A549 (cell line): ENCODE measurements at regions not wholly inside any gene's neighbourhood (a gene's known extent, or its start where the extent isn't known, plus 50 kb on each side); places are given as distances from the start of the nearest gene placed in this dataset.
"Not testable (repeated sequence)": the region's sequence is repeated elsewhere in the genome, so short reads cannot be mapped to it uniquely, and the experiment has no call there.

ENCODE experiments used
- ATAC-seq, 2 experiments: fragments of 200-7000 bp in 1 of 2; fragments of >200 bp in 1 of 2; cut with Nextera tagmentation in 1 of 2; cut with Tn5 transposase in 1 of 2; 3 replicates each; pipeline versions ENCODE4 v1.8.0 to v1.9.1; 2018 to 2020; ENCODE audit warnings: mild to moderate bottlenecking in 1 of 2, moderate library complexity in 1 of 2
- CTCF ChIA-PET: fragments of 300-600 bp; sonication (Branson Sonifier 250); formaldehyde crosslinking; extraction: SDS; loops from one replicate; lab custom pipeline; 2021; ENCODE audit warnings: antibody characterized with exemption, inconsistent platforms; lab: Yijun Ruan, JAX
- POLR2A ChIA-PET: fragments of 350-600 bp; formaldehyde crosslinking; extraction: SDS; loops from one replicate; lab custom pipeline; 2021; ENCODE audit warnings: antibody characterized with exemption, inconsistent platforms; lab: Yijun Ruan, JAX
- DNase-seq, 2 experiments: peaks; one replicate each; pipeline versions ENCODE4 v3.0.0 to v3.0.0-alpha.2; 2011 to 2016; ENCODE audit warnings: low read depth in 1 of 2, low spot score in 1 of 2
- FAIRE-seq: peaks from 2 replicates; lab custom pipeline; 2011; peaks lifted over from hg19 to GRCh38; lab: Jason Lieb, UNC
- H3K27ac ChIP-seq, 2 experiments: fragments of >200 bp; sonication (Bioruptor Twin); formaldehyde crosslinking; 3 replicates each; pipeline ENCODE4 v1.5.1; 2016 to 2017
- H3K4me1 ChIP-seq: fragments of >200 bp; sonication (Bioruptor Twin); formaldehyde crosslinking; 3 replicates; pipeline ENCODE4 v1.6.1; 2016
- H3K4me2 ChIP-seq: fragments of >200 bp; sonication (Bioruptor Twin); formaldehyde crosslinking; 3 replicates; pipeline ENCODE4 v1.6.1; 2016
- H3K4me3 ChIP-seq: fragments of >200 bp; sonication (Bioruptor Twin); formaldehyde crosslinking; 3 replicates; pipeline ENCODE4 v1.5.1; 2016
- H3K9me3 ChIP-seq: fragments of >200 bp; sonication (Bioruptor Twin); formaldehyde crosslinking; 3 replicates; pipeline ENCODE4 v1.6.1; 2016
- ATOH8 ChIP-seq: fragments of 250-450 bp; sonication (Bioruptor Pico); IDR thresholded peaks from 2 replicates; pipeline ENCODE4 v1.5.0; 2020; ENCODE audit warnings: low read depth, mild to moderate bottlenecking, moderate library complexity
- CBX2 ChIP-seq: fragments of 200-600 bp; sonication (generic); IDR thresholded peaks from 2 replicates; pipeline ENCODE4 v1.6.1; 2016; ENCODE audit warnings: low read depth, mild to moderate bottlenecking, borderline replicate concordance
- CBX8 ChIP-seq: fragments of 200-600 bp; sonication (generic); IDR thresholded peaks from 2 replicates; pipeline ENCODE4 v1.6.1; 2016
- CHD2 ChIP-seq: fragments of 150-350 bp; IDR thresholded peaks from 2 replicates; pipeline ENCODE4 v1.6.1; 2014; ENCODE audit warnings: low read length; ENCODE audit not compliant: partially characterized antibody
- EHMT2 ChIP-seq: fragments of 200-600 bp; sonication (generic); IDR thresholded peaks from 2 replicates; pipeline ENCODE4 v1.6.1; 2016; ENCODE audit warnings: antibody characterized with exemption, low read depth, mild to moderate bottlenecking, moderate library complexity
- ELK1 ChIP-seq: fragments of 150-350 bp; IDR thresholded peaks from 2 replicates; pipeline ENCODE4 v1.6.1; 2014; ENCODE audit warnings: low read depth, mild to moderate bottlenecking, low read length
- FOSB ChIP-seq: fragments of 250-450 bp; sonication (Bioruptor Pico); IDR thresholded peaks from 2 replicates; pipeline ENCODE4 v1.5.0; 2020; ENCODE audit warnings: mild to moderate bottlenecking, moderate library complexity
- FOSL2 ChIP-seq, 2 experiments: fragments of 450-650 bp in 1 of 2; fragments of >200 bp in 1 of 2; sonication (Bioruptor Twin) in 1 of 2; formaldehyde crosslinking; IDR thresholded peaks; 2 replicates each; pipeline versions ENCODE4 v1.5.0 to v1.6.1; 2016 to 2020; ENCODE audit warnings: mild to moderate bottlenecking in 1 of 2, moderate library complexity in 1 of 2
- GATA3 ChIP-seq: IDR thresholded peaks from 2 replicates; pipeline ENCODE4 v1.6.1; 2012; ENCODE audit warnings: borderline replicate concordance
- HES2 ChIP-seq: fragments of >200 bp; sonication (Bioruptor Twin); formaldehyde crosslinking; IDR thresholded peaks from 2 replicates; pipeline ENCODE4 v1.6.1; 2016
- HOXA7 ChIP-seq: fragments of 250-450 bp; sonication (Bioruptor Pico); IDR thresholded peaks from 2 replicates; pipeline ENCODE4 v1.5.0; 2020; ENCODE audit warnings: mild to moderate bottlenecking, moderate library complexity
- HOXB13 ChIP-seq: fragments of 250-450 bp; sonication (Bioruptor Pico); IDR thresholded peaks from 2 replicates; pipeline ENCODE4 v1.5.0; 2020; ENCODE audit warnings: low read depth, mild to moderate bottlenecking, moderate library complexity
- KDM5A ChIP-seq: fragments of 200-600 bp; sonication (generic); IDR thresholded peaks from 2 replicates; pipeline ENCODE4 v1.6.1; 2016; ENCODE audit warnings: antibody characterized with exemption, mild to moderate bottlenecking
- NFE2L2 ChIP-seq: fragments of 150-350 bp; conservative IDR thresholded peaks from 2 replicates; pipeline ENCODE4 v1.6.1; 2014; ENCODE audit warnings: low read length
- NPAS2 ChIP-seq: fragments of 250-450 bp; sonication (Bioruptor Pico); IDR thresholded peaks from 2 replicates; pipeline ENCODE4 v1.8.0; 2022; ENCODE audit warnings: mild to moderate bottlenecking, moderate library complexity, borderline replicate concordance
- POLR2A ChIP-seq: IDR thresholded peaks from 2 replicates; pipeline ENCODE4 v1.6.1; 2012; ENCODE audit warnings: mild to moderate bottlenecking, low read length
- RCOR1 ChIP-seq: fragments of 150-350 bp; IDR thresholded peaks from 2 replicates; pipeline ENCODE4 v1.6.1; 2014; ENCODE audit warnings: antibody characterized with exemption, low read length, low read depth
- RFX5 ChIP-seq: fragments of 450-650 bp; IDR thresholded peaks from 2 replicates; pipeline ENCODE4 v1.7.1; 2014; ENCODE audit warnings: antibody characterized with exemption, mild to moderate bottlenecking, moderate library complexity
- SREBF2 ChIP-seq: fragments of 450-650 bp; IDR thresholded peaks from 2 replicates; pipeline ENCODE4 v1.6.1; 2014; ENCODE audit warnings: mild to moderate bottlenecking, moderate library complexity
- ZC3H11A ChIP-seq: fragments of 450-650 bp; IDR thresholded peaks from 2 replicates; pipeline ENCODE4 v1.6.1; 2014; ENCODE audit warnings: antibody characterized with exemption, mild to moderate bottlenecking
- ZFP36 ChIP-seq: fragments of 450-650 bp; IDR thresholded peaks from 2 replicates; pipeline ENCODE4 v1.6.1; 2014; ENCODE audit warnings: borderline replicate concordance; ENCODE audit not compliant: partially characterized antibody
- ZNF302 ChIP-seq: fragments of 250-450 bp; sonication (Bioruptor Pico); IDR thresholded peaks from 2 replicates; pipeline ENCODE4 v1.9.0; 2021; ENCODE audit warnings: inconsistent platforms, mild to moderate bottlenecking, moderate library complexity
- WGBS: methylation state at CpG from one replicate; pipeline ENCODE4 v1.1.6; 2017; ENCODE audit errors: missing lambda C conversion rate; 5-methylcytosine and 5-hydroxymethylcytosine counted together

GRCh38 chr15:62906627-62907026, 135.9 kb upstream of the TPM1 start:
- DNase-seq (no peak), FAIRE-seq (no peak), ATAC-seq (no peak)
- CTCF ChIA-PET, result interaction anchor here (0.6 to 2.0 kb wide), 4 partner anchors 8 to 123 kb away, joined by 3 to 7 read pairs (median 4); no protein-coding TSS in a partner anchor
- POLR2A ChIA-PET, result no interaction called here
- no peak overlapping the region for H3K4me3 ChIP-seq
- TF ChIP-seq NFE2L2 (no peak), GATA3 (no peak), HOXA7 (CRISPR knock-in tag) (no peak), ELK1 (no peak), FOSB (CRISPR knock-in tag) (no peak), HOXB13 (CRISPR knock-in tag) (no peak), CBX8 (no peak), EHMT2 (no peak), ZC3H11A (no peak), HES2 (no peak), RFX5 (no peak), NPAS2 (CRISPR knock-in tag) (no peak), FOSL2 (IDR thresholded peaks at IDR 0.05) (no peak), FOSL2 (CRISPR knock-in tag; IDR thresholded peaks at IDR 0.05) (no peak), ATOH8 (CRISPR knock-in tag) (no peak), ZFP36 (no peak), POLR2A (no peak), CHD2 (no peak)
- H3K9me3 ChIP-seq, result no peaks in the 10 kb centered on the region
- peaks cover 18% of the 10 kb centered on the region for H3K4me1 ChIP-seq
- 91% methylated on average over 6 of the region's 6 CpGs for WGBS
- H3K4me2 ChIP-seq, result no peak overlapping the region
- peak overlapping the region in 1 of 2 experiments; percentile 60; a peak in 3 of 6 replicates for H3K27ac ChIP-seq

- ChIA-PET CTCF (interaction anchor here (0.6 to 3.0 kb wide), 10 partner anchors 9 to 186 kb away, joined by 3 to 15 read pairs (median 4); no protein-coding TSS in a partner anchor), POLR2A (no interaction called here)
- Histone ChIP-seq H3K4me1 (peaks cover 19% of the 10 kb centered on the region), H3K4me3 (no peak overlapping the region), H3K4me2 (no peak overlapping the region), H3K9me3 (no peaks in the 10 kb centered on the region), H3K27ac (peak overlapping the region in 1 of 2 experiments; percentile 60; a peak in 2 of 6 replicates)
- DNase-seq, result no peak
- TF ChIP-seq ZFP36, result no peak
- TF ChIP-seq KDM5A, result no peak
- no peak for TF ChIP-seq ZNF302 (CRISPR knock-in tag)
- TF ChIP-seq SREBF2, result no peak
- no peak for TF ChIP-seq CBX2
- no peak for TF ChIP-seq RCOR1
- FAIRE-seq, result no peak
- ATAC-seq, result no peak
- 92% methylated on average over 8 of the region's 8 CpGs for WGBS
Measured at GRCh38 chr15:62907275-62907674, 135.3 kb upstream of the TPM1 start.

GRCh38 chr15:62908341-62908740, 134.2 kb upstream of the TPM1 start:
- ATAC-seq, DNase-seq, H3K4me3 ChIP-seq, H3K9me3 ChIP-seq, FAIRE-seq, H3K4me2 ChIP-seq: not testable (repeated sequence)
- H3K4me1 ChIP-seq, result peaks cover 30% of the 10 kb centered on the region
- 81% methylated on average over 5 of the region's 5 CpGs for WGBS
- peak overlapping the region in 1 of 2 experiments; percentile 31; a peak in 1 of 6 replicates for H3K27ac ChIP-seq
- ChIA-PET CTCF (interaction anchor here (1.0 to 3.0 kb wide), 8 partner anchors 9 to 166 kb away, joined by 3 to 15 read pairs (median 4); no protein-coding TSS in a partner anchor), POLR2A (interaction anchor here (1.4 kb wide), 1 partner anchor 11 kb away, joined by 6 read pairs; no protein-coding TSS in a partner anchor)
